Loucy (cell line): ENCODE measurements at regions not wholly inside any gene's neighbourhood (a gene's known extent, or its start where the extent isn't known, plus 50 kb on each side); places are given as distances from the start of the nearest gene placed in this dataset.

ENCODE experiments used
- H2AFZ ChIP-seq: fragments of 200-600 bp; sonication (generic); 2 replicates; pipeline ENCODE4 v1.6.0; 2016; ENCODE audit warnings: antibody characterized with exemption, mild to moderate bottlenecking, low read length, moderate library complexity
- H3F3A ChIP-seq: fragments of 200-600 bp; 2 replicates; pipeline ENCODE4 v1.6.0; 2016; ENCODE audit warnings: antibody characterized with exemption, low read depth, mild to moderate bottlenecking
- H3K27me3 ChIP-seq: fragments of 200-600 bp; sonication (generic); 2 replicates; pipeline ENCODE4 v1.6.1; 2014; ENCODE audit warnings: low read length, mild to moderate bottlenecking; ENCODE audit not compliant: insufficient read depth, poor library complexity, severe bottlenecking
- H3K36me3 ChIP-seq: fragments of 200-600 bp; sonication (generic); 2 replicates; pipeline ENCODE4 v1.6.1; 2016; ENCODE audit warnings: low read length; ENCODE audit not compliant: insufficient read depth
- H3K4me1 ChIP-seq: fragments of 200-600 bp; sonication (generic); 2 replicates; pipeline ENCODE4 v1.5.1; 2014; ENCODE audit warnings: low read length, mild to moderate bottlenecking; ENCODE audit not compliant: insufficient read depth, poor library complexity, severe bottlenecking
- H3K4me2 ChIP-seq: fragments of 200-600 bp; sonication (generic); 2 replicates; pipeline ENCODE4 v1.6.0; 2014; ENCODE audit warnings: antibody characterized with exemption, low read length, low read depth, mild to moderate bottlenecking; ENCODE audit not compliant: poor library complexity, severe bottlenecking
- H3K4me3 ChIP-seq: fragments of 200-600 bp; sonication (generic); 2 replicates; pipeline ENCODE4 v1.5.1; 2014; ENCODE audit warnings: low read length, mild to moderate bottlenecking, mixed read lengths; ENCODE audit not compliant: poor library complexity, severe bottlenecking
- H3K79me2 ChIP-seq: fragments of 200-600 bp; sonication (generic); 2 replicates; pipeline ENCODE4 v1.6.1; 2014; ENCODE audit warnings: low read length; ENCODE audit not compliant: insufficient read depth
- H3K9ac ChIP-seq: fragments of 200-600 bp; sonication (generic); 2 replicates; pipeline ENCODE4 v1.6.0; 2014; ENCODE audit warnings: mild to moderate bottlenecking, low read depth, low read length, moderate library complexity; ENCODE audit not compliant: poor library complexity, severe bottlenecking
- H3K9me2 ChIP-seq: fragments of 200-600 bp; sonication (generic); replicated peaks from 2 replicates; pipeline ENCODE4 v1.6.1; 2016; ENCODE audit warnings: low read depth, low read length, mixed read lengths
- H3K9me3 ChIP-seq: fragments of 200-600 bp; sonication (generic); 2 replicates; pipeline ENCODE4 v1.6.1; 2014; ENCODE audit warnings: mild to moderate bottlenecking, antibody characterized with exemption, low read length, low read depth; ENCODE audit not compliant: insufficient read depth
- H4K20me1 ChIP-seq: fragments of 200-600 bp; sonication (generic); 2 replicates; pipeline ENCODE4 v1.6.0; 2014; ENCODE audit warnings: antibody characterized with exemption, low read length, mild to moderate bottlenecking; ENCODE audit not compliant: insufficient read depth, poor library complexity, severe bottlenecking
- CTCF ChIP-seq: fragments of 200-600 bp; sonication (generic); conservative IDR thresholded peaks from 2 replicates; pipeline ENCODE4 v1.5.1; 2014; ENCODE audit warnings: mild to moderate bottlenecking, antibody characterized with exemption, low read length
- EZH2phosphoT487 ChIP-seq: fragments of 200-600 bp; IDR thresholded peaks from 2 replicates; pipeline ENCODE4 v1.6.1; 2018; ENCODE audit warnings: antibody characterized with exemption, mild to moderate bottlenecking, moderate library complexity, borderline replicate concordance

- TF ChIP-seq EZH2phosphoT487, result no peak
- no peak for TF ChIP-seq CTCF
- H3K4me2 ChIP-seq, result no peak overlapping the region
Observed at GRCh38 chr4:83699358-83699757, 163.4 kb downstream of the GPAT3 start.

GRCh38 chr4:83692028-83692427, 156.1 kb downstream of the GPAT3 start:
- Histone ChIP-seq H3K9me3 (no peaks in the 10 kb centered on the region), H3K4me1 (no peaks in the 10 kb centered on the region), H4K20me1 (no peaks in the 10 kb centered on the region), H3K4me2 (no peak overlapping the region), H2AFZ (0 out of 2 replicates have a peak overlapping the region, but pooled peaks have one; percentile 36), H3K27me3 (no peaks in the 10 kb centered on the region), H3K4me3 (no peak overlapping the region), H3K9me2 (no peaks in the 10 kb centered on the region), H3K79me2 (no peaks in the 10 kb centered on the region), H3F3A (no peaks in the 10 kb centered on the region), H3K36me3 (no peaks in the 10 kb centered on the region), H3K9ac (no peak overlapping the region)
- no peak for TF ChIP-seq CTCF
- no peak for TF ChIP-seq EZH2phosphoT487

More at GRCh38 chr4:83699358-83699757, 163.4 kb downstream of the GPAT3 start:
- no peaks in the 10 kb centered on the region for H3K4me1 ChIP-seq
- no peaks in the 10 kb centered on the region for H3K27me3 ChIP-seq
- no peaks in the 10 kb centered on the region for H3K36me3 ChIP-seq
- H3K9me2 ChIP-seq, result no peaks in the 10 kb centered on the region
- no peaks in the 10 kb centered on the region for H3K9me3 ChIP-seq
- no peaks in the 10 kb centered on the region for H3F3A ChIP-seq
- H2AFZ ChIP-seq, result no peak overlapping the region
- H3K9ac ChIP-seq, result no peak overlapping the region
- H3K4me3 ChIP-seq, result no peak overlapping the region
- no peaks in the 10 kb centered on the region for H3K79me2 ChIP-seq
- no peaks in the 10 kb centered on the region for H4K20me1 ChIP-seq

- H3K79me2 ChIP-seq, result no peaks in the 10 kb centered on the region
- H3K4me3 ChIP-seq, result no peak overlapping the region
- H3F3A ChIP-seq, result no peaks in the 10 kb centered on the region
- H3K9me3 ChIP-seq, result no peaks in the 10 kb centered on the region
- no peaks in the 10 kb centered on the region for H4K20me1 ChIP-seq
- no peaks in the 10 kb centered on the region for H3K27me3 ChIP-seq
- no peaks in the 10 kb centered on the region for H3K9me2 ChIP-seq
- no peak overlapping the region for H3K9ac ChIP-seq
- no peak overlapping the region for H2AFZ ChIP-seq
- TF ChIP-seq EZH2phosphoT487 (no peak), CTCF (no peak)
- no peaks in the 10 kb centered on the region for H3K4me1 ChIP-seq
- H3K4me2 ChIP-seq, result no peak overlapping the region
- H3K36me3 ChIP-seq, result no peaks in the 10 kb centered on the region
Observed at GRCh38 chr4:83686166-83686565, 150.3 kb downstream of the GPAT3 start.
